Stimulated activated CD4-positive, alpha-beta T cell treated with anti-CD3 and anti-CD28 coated beads, Interleukin-4, amount 100 ng/mL, for 4 hours (primary cell): ENCODE measurements at regions not wholly inside any gene's neighbourhood (a gene's known extent, or its start where the extent isn't known, plus 50 kb on each side); places are given as distances from the start of the nearest gene placed in this dataset.
"Not testable (repeated sequence)": the region's sequence is repeated elsewhere in the genome, so short reads cannot be mapped to it uniquely, and the experiment has no call there.

ENCODE experiments used
- DNase-seq, 2 experiments: peaks; one replicate each; pipeline ENCODE4 v3.0.0-alpha.2; 2020

DNA sequence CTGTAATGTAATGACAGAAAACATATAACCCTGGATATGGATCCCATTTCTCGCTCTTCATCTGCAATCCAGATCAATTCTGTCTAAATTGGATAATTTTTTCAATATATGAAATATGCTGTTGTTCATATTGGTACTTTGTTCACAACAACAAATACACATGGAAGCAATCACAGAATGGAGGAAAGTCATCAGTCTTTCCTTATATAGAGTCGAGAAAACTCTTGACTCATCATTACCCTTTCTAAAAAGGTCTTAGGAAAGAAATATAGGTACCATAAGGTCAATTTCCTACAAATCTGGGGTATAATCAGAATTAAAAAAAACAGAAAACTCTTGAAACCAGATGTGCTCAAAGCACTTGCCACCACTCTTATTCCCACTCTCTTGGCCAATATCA lies 677.6 kb upstream of the ID4 start:
- no peak for DNase-seq

GRCh38 chr6:19160081-19160730 lies 677.0 kb upstream of the ID4 start:
- no peak for DNase-seq

- DNase-seq: no peak
These were observed 669.9 kb upstream of the ID4 start for GRCh38 chr6:19167251-19167650.

DNA sequence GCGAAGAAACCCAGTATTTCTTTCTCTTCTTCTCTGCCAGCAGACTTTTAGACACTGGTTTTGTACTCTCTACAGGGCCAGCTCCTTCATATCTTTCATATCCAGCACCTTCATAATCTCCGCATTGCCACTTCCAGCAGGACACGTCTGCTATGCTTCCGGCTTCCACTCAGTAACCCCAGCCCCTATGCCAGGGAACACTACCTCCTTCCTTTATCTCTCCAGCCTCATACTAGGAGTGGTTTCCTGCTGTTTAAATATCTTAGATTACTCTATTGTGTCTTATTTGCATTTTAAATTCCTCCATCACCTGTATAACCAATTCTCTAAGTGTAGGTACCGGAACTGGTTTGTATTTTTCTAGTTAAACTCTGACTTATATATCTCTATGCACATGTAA lies 667.8 kb upstream of the ID4 start:
- DNase-seq: no peak

DNA sequence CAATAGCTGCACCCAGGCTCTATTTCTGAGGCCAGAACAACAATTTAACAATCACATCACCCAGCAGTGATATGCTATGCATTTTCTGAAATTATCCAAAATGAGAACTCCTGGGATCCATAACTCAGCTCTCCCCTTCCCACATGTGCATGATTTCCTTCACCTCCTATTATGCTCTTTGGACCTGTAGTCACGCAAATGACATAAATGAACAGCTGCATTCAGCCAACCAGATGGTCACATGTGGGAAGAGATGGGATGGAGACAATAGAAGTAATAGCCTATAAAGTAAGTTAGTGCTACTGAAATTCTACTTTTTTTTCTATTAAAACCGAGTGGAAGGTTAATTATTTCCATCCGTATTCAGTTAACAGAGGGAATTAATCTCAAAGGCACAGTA lies 662.1 kb upstream of the ID4 start:
- DNase-seq: no peak

DNA sequence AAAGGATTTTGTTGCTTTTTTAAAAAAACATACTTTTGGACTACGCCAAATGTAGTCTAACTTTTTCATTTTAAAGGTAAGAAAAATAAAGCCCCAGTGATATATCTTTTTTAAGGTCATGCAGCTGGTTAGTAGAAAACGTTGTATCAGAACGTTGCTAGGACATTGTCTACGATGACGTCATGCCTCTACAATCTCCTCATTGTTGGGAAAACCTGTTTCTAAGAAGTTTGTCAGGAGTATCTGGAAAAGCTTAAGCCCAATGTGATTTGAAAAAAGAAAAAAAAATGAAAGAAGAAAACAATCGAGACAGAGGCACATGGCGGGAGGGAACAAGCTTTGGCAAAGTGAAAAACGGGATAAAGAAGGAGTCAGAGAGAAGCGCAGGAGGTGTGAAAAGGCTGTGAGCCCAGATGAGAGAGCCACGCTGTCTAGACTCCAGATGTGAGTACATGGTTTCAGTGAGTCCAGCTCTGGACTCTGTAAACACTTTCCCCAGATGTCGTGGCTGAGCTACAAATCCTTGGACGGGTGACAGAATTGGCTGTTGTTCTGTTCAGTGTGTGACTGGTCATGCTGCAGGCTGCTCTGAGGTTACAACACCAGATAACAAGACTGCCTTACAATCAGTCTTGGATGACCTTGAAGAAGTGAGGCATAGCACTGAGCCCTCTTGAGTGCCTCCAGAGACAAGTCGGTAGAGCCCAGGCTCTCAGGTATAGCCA lies 656.7 kb upstream of the ID4 start:
- DNase-seq: no peak

DNA sequence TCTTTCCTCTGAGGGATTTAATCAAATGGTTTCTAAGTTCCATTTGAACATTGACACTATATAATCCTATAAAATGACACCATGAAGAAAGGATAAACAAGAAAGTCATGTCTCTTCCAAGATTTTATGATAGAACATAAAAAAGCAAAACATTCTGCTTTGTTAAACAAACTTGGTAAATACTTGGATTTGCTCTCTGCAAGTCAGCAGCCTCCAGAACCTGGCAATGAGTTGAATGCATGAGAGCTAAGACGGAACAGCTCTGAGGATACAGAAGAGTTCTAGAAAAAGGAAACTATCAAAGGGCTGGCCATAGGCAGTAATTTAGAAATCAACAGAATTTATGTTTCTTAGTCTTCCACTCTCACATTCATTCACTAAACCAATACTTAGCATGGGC lies 656.0 kb upstream of the ID4 start:
- no peak for DNase-seq

- DNase-seq: no peak
These were observed 643.5 kb upstream of the ID4 start for GRCh38 chr6:19193624-19194023.

GRCh38 chr6:19204445-19204844 lies 632.7 kb upstream of the ID4 start:
- DNase-seq: no peak

- DNase-seq: no peak
These were observed 632.1 kb upstream of the ID4 start for GRCh38 chr6:19205076-19205475.

- DNase-seq: no peak
These were observed 628.0 kb upstream of the ID4 start for GRCh38 chr6:19209202-19209601.

DNA sequence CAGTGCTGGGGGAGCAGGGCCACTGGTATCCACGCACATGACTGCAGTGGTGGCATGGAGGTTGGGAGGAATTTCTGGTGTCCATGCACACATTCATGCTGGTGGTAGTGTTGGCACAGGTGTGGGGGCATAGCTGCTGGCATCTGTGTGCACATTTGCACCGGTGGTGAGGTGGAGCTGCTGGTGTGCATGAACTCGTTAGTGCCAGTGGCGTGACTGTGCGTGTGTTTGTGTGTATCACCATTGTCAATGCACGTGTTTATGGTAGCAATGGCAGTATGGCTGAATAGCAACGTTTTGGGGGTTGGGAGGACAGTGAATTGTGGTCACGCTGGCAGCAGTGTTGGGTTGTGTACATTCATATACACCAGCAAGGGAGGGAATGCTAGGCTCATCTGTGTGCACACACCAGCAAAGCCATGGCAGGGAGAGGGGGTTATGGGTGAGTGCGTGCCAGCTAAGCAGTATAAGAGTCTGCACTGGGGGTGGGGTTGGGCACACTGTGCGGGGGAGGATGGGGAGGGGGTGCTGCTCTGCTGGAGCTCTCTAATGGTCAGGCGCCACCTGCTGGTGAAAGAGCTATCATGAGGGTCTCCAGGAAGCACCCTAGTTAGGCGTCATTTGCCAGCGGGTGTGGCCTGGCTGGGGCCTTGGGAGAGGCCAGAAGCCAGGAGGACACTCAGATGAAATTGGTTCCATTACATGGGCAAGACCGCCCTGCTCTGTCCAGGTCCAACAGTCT lies 626.1 kb upstream of the ID4 start:
- peak in 1 of 2 experiments; percentile 4 for DNase-seq

DNA sequence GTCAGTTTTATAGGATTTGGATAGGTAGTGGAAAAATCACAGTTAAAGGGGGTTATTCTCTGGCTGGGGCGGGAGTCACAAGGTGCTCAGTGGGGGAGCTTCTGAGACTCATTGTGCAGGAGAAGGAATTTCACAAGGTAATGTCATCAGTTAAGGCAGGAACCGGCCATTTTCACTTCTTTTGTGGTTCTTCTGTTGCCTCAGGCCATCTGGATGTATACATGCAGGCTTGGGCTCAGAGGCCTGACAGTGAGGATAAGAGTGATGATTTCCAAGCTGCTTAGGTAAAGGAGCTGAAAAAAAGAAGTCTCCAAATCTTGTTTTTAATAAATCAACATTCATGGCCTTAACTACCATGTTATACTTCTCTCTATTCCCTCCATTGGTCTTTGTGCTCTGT lies 622.9 kb upstream of the ID4 start:
- DNase-seq: no peak

GRCh38 chr6:19219931-19220330 lies 617.2 kb upstream of the ID4 start:
- DNase-seq: no peak

GRCh38 chr6:19231878-19232561 lies 605.1 kb upstream of the ID4 start:
- no peak for DNase-seq

DNA sequence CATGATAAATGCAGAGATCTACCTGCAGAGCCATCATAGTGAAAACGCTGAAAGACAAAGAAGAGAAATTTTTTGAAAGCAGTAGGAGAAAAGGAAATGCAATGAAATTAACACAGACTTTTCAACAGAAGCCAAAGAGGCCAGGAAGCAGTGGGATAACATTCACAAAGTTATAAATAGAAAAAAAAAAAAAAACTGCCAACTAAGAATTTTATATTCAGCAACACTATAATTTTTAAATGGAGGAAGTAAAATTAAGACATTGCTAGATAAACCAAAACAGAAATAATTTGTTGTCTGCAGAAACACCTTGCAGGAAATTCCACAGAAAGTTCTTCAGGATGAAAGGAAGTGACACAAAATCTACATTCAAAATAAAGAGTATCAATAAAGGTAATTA lies 591.5 kb upstream of the ID4 start:
- no peak for DNase-seq

GRCh38 chr6:19247181-19247580 lies 590.0 kb upstream of the ID4 start:
- not testable (repeated sequence) for DNase-seq

- DNase-seq: not testable (repeated sequence)
These were observed 581.0 kb upstream of the ID4 start for GRCh38 chr6:19256123-19256522.

- no peak for DNase-seq
These were observed 575.5 kb upstream of the ID4 start for GRCh38 chr6:19261642-19262041.

GRCh38 chr6:19268117-19268516 lies 569.1 kb upstream of the ID4 start:
- no peak for DNase-seq

GRCh38 chr6:19268718-19269117 lies 568.5 kb upstream of the ID4 start:
- DNase-seq: no peak

- DNase-seq: no peak
These were observed 567.8 kb upstream of the ID4 start for GRCh38 chr6:19269341-19269898.

GRCh38 chr6:19270616-19271015 lies 566.6 kb upstream of the ID4 start:
- no peak for DNase-seq
